Panc1 (cell line): ENCODE measurements at regions not wholly inside any gene's neighbourhood (a gene's known extent, or its start where the extent isn't known, plus 50 kb on each side); places are given as distances from the start of the nearest gene placed in this dataset.

Experiments
- CTCF ChIP-seq: fragments of 450-650 bp; IDR thresholded peaks from 2 replicates; pipeline ENCODE4 v1.5.1; 2017; ENCODE audit warnings: mild to moderate bottlenecking
- SIN3A ChIP-seq: IDR thresholded peaks from 2 replicates; pipeline ENCODE4 v1.6.1; 2012; ENCODE audit warnings: low read depth, mild to moderate bottlenecking, low read length, moderate library complexity, borderline replicate concordance; ENCODE audit not compliant: insufficient read depth

GRCh38 chr11:43626798-43627197 lies 53.7 kb upstream of the HSD17B12 start:
- TF ChIP-seq CTCF (no peak), SIN3A (no peak)
